ENCODE measurements at regions not wholly inside any gene's neighbourhood (a gene's known extent, or its start where the extent isn't known, plus 50 kb on each side); places are given as distances from the start of the nearest gene placed in this dataset.

DNA sequence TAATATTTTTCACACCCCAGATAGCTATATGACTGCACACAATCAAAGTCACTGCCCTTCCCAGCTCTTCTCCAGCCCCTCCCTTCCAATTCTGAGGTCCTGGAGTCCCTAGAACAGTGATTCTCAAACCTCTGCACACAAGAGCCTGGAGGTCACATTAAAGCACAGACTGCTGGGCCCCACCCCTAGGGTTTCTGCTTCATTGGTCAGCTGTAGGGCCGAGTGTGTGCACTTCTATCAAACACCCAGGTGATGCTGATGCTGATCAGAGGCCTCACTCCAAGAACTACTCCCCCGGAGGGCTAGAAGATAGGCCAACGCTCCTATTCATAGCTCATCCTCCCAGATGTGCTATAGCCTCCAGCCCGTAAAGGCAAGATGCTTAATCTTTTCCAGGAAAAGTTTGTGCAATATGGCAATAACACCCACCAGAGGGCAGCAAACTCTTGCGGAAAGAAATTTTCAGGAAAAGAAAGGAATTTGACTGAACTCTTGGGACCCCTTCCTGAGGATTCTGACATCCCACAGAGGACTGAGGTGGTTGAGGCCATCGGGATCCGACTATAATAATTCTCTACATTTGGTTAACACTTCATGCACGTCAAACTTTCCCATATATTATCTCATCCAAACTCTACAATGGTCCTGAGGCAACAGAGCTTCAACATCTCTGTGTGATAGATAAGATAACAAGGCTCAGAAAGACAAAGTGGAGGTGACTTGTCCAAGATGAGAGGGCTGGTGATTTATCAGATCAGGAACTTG lies 194.2 kb upstream of the PKDCC start:
- H3K27me3 ChIP-seq (ENCODE audit: control insufficient read depth, insufficient read depth, low read length): no peaks in the 10 kb centered on the region
- no peaks in the 10 kb centered on the region for H3K9me3 ChIP-seq (ENCODE audit: control insufficient read depth, low read depth, low read length)
- no peaks in the 10 kb centered on the region for H3K4me1 ChIP-seq (ENCODE audit: control insufficient read depth, insufficient read depth, low read length)
- no peak overlapping the region for H3K27ac ChIP-seq (ENCODE audit: low read length)
- peak in 1 of 2 donors; percentile 44 for DNase-seq
- H3K36me3 ChIP-seq (ENCODE audit: control insufficient read depth, insufficient read depth, low read length): no peaks in the 10 kb centered on the region
- no CpG with 5 or more reads among the region's 8 CpGs for WGBS (ENCODE audit: insufficient coverage, low lambda C conversion rate)
- H3K4me3 ChIP-seq (ENCODE audit: low read length): no peak overlapping the region

DNA sequence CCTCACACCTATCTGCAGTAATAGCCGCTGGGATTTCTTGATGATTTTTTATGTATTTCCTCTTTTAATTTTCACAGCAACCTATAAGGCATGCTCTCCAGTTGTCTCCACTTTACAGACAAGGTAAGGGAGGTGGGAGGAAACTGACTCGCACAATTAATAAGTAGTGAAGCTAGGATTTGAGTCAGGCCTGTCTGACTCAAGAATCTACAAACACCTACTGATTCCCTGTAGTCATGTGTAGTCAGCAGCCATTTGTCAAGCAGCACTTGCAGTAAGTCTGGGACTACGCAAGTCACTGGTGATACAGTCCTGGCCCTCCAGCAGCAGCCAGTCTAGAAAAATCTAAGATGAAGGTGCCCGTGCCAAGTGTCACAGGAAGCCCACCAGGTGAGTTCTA lies 193.6 kb upstream of the PKDCC start:
- no peaks in the 10 kb centered on the region for H3K9me3 ChIP-seq (ENCODE audit: control insufficient read depth, low read depth, low read length)
- H3K27ac ChIP-seq (ENCODE audit: low read length): no peak overlapping the region
- no peaks in the 10 kb centered on the region for H3K27me3 ChIP-seq (ENCODE audit: control insufficient read depth, insufficient read depth, low read length)
- no peak overlapping the region for H3K4me3 ChIP-seq (ENCODE audit: low read length)
- no peak for DNase-seq
- no peaks in the 10 kb centered on the region for H3K36me3 ChIP-seq (ENCODE audit: control insufficient read depth, insufficient read depth, low read length)
- no peaks in the 10 kb centered on the region for H3K4me1 ChIP-seq (ENCODE audit: control insufficient read depth, insufficient read depth, low read length)
- 67% methylated on average over 1 of the region's 4 CpGs for WGBS (ENCODE audit: insufficient coverage, low lambda C conversion rate)

DNA sequence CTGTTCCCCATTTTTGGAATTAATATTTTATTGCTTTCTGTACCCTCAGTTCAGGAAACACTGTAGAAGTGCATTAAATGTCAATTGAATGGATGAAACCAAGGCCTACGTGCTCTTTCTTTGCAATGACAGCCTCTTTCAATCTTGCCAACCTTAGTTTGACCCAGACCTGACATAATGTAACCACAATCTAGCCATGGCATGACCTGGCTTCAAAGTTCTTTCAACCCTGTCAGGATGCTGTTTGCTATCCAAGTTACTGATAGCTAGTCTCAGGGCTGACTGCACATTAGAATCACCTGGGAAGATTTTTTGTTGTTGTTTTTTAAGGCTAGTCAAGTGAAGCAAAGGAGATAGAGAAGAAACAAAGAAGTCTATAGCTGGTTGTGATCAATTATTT lies 190.9 kb upstream of the PKDCC start:
- 100% methylated on average over 1 of the region's 1 CpG for WGBS (ENCODE audit: insufficient coverage, low lambda C conversion rate)
- no peaks in the 10 kb centered on the region for H3K9me3 ChIP-seq (ENCODE audit: control insufficient read depth, low read depth, low read length)
- no peaks in the 10 kb centered on the region for H3K36me3 ChIP-seq (ENCODE audit: control insufficient read depth, insufficient read depth, low read length)
- H3K4me1 ChIP-seq (ENCODE audit: control insufficient read depth, insufficient read depth, low read length): peaks cover 3% of the 10 kb centered on the region
- H3K27me3 ChIP-seq (ENCODE audit: control insufficient read depth, insufficient read depth, low read length): no peaks in the 10 kb centered on the region
- H3K27ac ChIP-seq (ENCODE audit: low read length): no peak overlapping the region
- no peak for DNase-seq
- H3K4me3 ChIP-seq (ENCODE audit: low read length): no peak overlapping the region

DNA sequence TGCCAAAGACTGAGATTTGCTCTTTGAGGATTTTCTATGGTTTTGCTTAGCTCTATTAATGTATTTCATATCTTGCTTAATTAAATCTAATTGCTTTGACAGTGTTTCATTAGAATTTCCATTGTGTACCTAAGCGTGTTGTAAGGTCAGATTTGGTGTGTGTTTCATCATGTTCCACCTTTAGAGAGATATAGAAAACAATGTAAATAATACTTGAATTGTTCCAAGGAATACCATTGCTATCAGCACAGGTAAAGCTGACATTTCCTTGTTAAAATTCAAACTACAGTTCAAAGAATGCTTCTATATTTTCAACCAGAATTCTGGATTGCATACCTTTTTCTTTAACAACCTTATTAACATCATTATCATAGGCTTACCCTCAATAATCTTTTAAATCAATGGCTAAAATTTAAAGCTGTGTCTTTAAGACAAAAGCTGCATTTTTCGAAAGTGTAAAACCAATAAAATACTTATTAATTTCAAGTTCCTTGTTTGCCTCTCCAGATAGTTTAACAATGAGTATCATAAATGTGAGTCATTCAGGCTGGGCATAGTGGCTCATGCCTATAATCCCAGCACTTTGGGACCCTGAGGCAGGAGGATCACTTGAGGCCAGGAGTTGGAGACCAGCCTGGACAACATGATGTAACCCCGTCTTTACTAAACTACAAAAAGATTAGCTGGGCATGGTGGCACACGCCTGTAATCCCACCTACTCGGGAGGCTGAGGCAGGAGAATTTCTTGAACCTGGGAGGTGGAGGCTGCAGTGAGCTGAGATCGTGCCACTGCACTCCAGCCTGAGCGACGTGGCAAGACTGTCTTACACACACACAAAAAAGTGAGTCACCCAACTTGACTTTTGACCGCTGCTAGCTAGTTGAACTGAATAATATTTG lies 188.0 kb upstream of the PKDCC start:
- 21% methylated on average over 2 of the region's 9 CpGs for WGBS (ENCODE audit: insufficient coverage, low lambda C conversion rate)
- peak overlapping the region; percentile 39 for H3K27ac ChIP-seq (ENCODE audit: low read length)

DNA sequence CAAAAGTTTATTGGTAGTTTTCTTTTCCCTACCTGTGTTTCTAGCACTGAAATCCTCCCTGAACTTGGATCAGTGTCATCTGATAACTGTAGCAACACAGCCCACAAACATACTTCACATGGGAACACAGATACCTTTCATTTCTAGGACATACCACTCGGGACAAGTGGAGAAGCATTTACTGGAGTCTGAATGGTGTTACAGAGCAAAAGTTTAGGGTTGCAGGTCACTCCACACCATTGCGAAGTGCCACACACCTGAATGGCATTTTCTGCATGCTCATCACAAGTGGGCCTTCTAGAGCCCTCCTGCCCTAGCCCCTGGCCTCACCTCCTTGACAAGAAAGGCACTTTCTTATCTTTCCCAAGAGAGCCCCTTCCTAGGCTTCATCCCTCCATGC lies 184.8 kb upstream of the PKDCC start:
- Histone ChIP-seq H3K9me3 (ENCODE audit: control insufficient read depth, low read depth, low read length) (no peaks in the 10 kb centered on the region), H3K4me1 (ENCODE audit: control insufficient read depth, insufficient read depth, low read length) (peaks cover 3% of the 10 kb centered on the region), H3K27ac (ENCODE audit: low read length) (no peak overlapping the region), H3K27me3 (ENCODE audit: control insufficient read depth, insufficient read depth, low read length) (no peaks in the 10 kb centered on the region), H3K36me3 (ENCODE audit: control insufficient read depth, insufficient read depth, low read length) (no peaks in the 10 kb centered on the region), H3K4me3 (ENCODE audit: low read length) (no peak overlapping the region)
- no peak for DNase-seq
- no CpG with 5 or more reads among the region's 2 CpGs for WGBS (ENCODE audit: insufficient coverage, low lambda C conversion rate)

More for the DNA sequence above, 188.0 kb upstream of the PKDCC start:
- DNase-seq: peak; percentile 52 to 76
- H3K4me3 ChIP-seq (ENCODE audit: low read length): no peak overlapping the region
- no peaks in the 10 kb centered on the region for H3K27me3 ChIP-seq (ENCODE audit: control insufficient read depth, insufficient read depth, low read length)
- H3K4me1 ChIP-seq (ENCODE audit: control insufficient read depth, insufficient read depth, low read length): peaks cover 3% of the 10 kb centered on the region
- H3K36me3 ChIP-seq (ENCODE audit: control insufficient read depth, insufficient read depth, low read length): no peaks in the 10 kb centered on the region
- H3K9me3 ChIP-seq (ENCODE audit: control insufficient read depth, low read depth, low read length): no peaks in the 10 kb centered on the region

DNA sequence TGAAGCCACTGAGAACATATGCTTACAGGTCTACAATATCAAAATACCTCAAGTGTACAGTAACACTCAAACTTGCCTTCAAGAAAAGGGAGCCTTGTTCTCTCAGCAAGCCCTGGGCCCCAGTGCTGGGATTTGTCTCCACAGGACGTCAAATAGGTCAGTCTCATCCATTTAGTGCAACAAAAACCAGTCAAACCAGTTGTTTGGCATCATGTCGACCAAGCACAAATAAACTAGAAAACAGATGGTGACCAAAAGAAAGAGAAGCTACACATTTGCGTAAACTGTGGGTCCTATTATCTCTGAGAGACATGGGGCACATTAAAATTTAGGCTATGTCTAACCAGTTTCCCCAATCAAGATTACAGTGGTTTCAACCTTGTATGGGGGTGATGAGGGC lies 182.6 kb upstream of the PKDCC start:
- WGBS (ENCODE audit: insufficient coverage, low lambda C conversion rate): 57% methylated on average over 1 of the region's 3 CpGs
- Histone ChIP-seq H3K9me3 (ENCODE audit: control insufficient read depth, low read depth, low read length) (no peaks in the 10 kb centered on the region), H3K4me3 (ENCODE audit: low read length) (no peak overlapping the region), H3K36me3 (ENCODE audit: control insufficient read depth, insufficient read depth, low read length) (no peaks in the 10 kb centered on the region), H3K4me1 (ENCODE audit: control insufficient read depth, insufficient read depth, low read length) (peaks cover 5% of the 10 kb centered on the region), H3K27me3 (ENCODE audit: control insufficient read depth, insufficient read depth, low read length) (no peaks in the 10 kb centered on the region), H3K27ac (ENCODE audit: low read length) (no peak overlapping the region)
- DNase-seq: no peak

DNA sequence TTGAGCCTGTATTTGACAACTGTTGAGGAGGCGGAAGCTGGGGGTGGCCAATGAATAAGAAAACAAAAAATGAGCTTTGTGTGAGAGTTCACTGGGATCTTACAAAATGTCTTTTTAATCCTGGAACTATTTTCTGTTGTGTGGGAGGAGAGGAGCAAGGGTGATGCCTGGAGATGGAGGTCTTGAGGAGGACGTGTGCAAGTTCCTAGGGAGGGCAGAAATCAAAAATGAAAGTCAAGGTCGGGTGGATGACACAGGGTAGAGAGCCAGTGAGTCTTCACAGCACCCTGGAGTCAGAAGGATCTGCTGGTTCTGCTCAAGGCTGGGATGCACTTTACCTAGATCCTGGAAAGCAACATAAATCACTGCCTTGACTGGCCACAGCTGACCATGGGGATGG lies 180.3 kb upstream of the PKDCC start:
- Histone ChIP-seq H3K27ac (ENCODE audit: low read length) (no peak overlapping the region), H3K4me3 (ENCODE audit: low read length) (no peak overlapping the region), H3K36me3 (ENCODE audit: control insufficient read depth, insufficient read depth, low read length) (no peaks in the 10 kb centered on the region), H3K27me3 (ENCODE audit: control insufficient read depth, insufficient read depth, low read length) (no peaks in the 10 kb centered on the region), H3K4me1 (ENCODE audit: control insufficient read depth, insufficient read depth, low read length) (peaks cover 6% of the 10 kb centered on the region), H3K9me3 (ENCODE audit: control insufficient read depth, low read depth, low read length) (no peaks in the 10 kb centered on the region)
- WGBS (ENCODE audit: insufficient coverage, low lambda C conversion rate): 57% methylated on average over 1 of the region's 3 CpGs
- no peak for DNase-seq

DNA sequence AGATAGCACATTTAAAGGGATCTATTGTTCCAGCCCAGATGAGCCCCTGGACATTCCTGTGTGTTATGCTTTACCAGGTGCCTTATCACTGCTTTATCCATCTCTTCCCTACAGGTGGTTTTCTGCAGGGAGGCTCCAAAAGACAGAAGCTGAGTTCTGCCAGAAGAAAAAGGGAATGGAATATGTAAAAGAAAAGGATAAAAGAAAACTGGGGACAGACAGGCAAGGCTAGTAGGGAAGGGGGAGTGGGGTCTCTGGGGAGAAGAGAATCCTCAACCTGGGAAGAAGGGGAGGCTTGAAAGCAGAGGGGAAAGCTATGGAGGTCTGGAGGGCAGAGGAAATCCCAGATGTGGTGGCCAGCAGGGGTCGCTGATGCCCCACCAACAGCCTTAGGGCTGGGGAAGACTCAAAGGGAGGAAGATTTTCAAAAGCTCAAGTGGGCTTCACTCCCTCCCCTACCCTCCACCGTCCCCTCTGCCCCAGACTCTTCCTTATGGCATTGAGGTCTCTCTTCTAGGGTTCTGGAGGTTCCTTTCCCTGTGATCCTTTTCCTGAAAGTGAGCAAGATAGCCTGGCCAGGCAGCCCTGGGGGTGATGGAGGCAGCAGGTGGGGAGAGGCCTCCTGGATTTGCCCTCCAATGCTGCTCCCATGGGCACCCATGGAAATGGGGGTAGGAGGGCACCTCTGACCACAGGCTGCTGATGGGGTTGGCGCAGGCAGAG lies 178.1 kb upstream of the PKDCC start:
- Histone ChIP-seq H3K4me1 (ENCODE audit: control insufficient read depth, insufficient read depth, low read length) (peaks cover 10% of the 10 kb centered on the region), H3K4me3 (ENCODE audit: low read length) (no peak overlapping the region), H3K36me3 (ENCODE audit: control insufficient read depth, insufficient read depth, low read length) (no peaks in the 10 kb centered on the region), H3K9me3 (ENCODE audit: control insufficient read depth, low read depth, low read length) (no peaks in the 10 kb centered on the region), H3K27ac (ENCODE audit: low read length) (no peak overlapping the region), H3K27me3 (ENCODE audit: control insufficient read depth, insufficient read depth, low read length) (no peaks in the 10 kb centered on the region)
- no CpG with 5 or more reads among the region's 3 CpGs for WGBS (ENCODE audit: insufficient coverage, low lambda C conversion rate)
- DNase-seq: peak; percentile 66 to 69

DNA sequence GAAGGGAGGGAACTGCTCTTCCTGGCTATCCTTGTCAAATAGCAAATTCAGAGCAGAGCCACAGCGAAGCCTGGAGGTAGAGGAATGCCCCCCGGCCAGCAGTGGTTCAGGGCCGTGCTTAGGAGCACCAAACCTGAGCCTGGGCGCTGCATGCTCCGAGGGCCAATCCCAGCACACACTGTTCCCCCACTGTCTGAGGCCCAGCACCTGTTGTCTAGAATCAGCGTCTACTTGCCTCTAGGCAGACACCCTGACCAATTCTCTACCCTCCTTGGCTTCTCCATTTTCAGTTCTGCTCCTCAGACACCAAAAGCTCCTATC lies 177.6 kb upstream of the PKDCC start:
- no peak overlapping the region for H3K27ac ChIP-seq (ENCODE audit: low read length)
- no peaks in the 10 kb centered on the region for H3K9me3 ChIP-seq (ENCODE audit: control insufficient read depth, low read depth, low read length)
- H3K4me1 ChIP-seq (ENCODE audit: control insufficient read depth, insufficient read depth, low read length): peaks cover 10% of the 10 kb centered on the region
- no peaks in the 10 kb centered on the region for H3K36me3 ChIP-seq (ENCODE audit: control insufficient read depth, insufficient read depth, low read length)
- WGBS (ENCODE audit: insufficient coverage, low lambda C conversion rate): no CpG with 5 or more reads among the region's 6 CpGs
- DNase-seq: no peak
- no peak overlapping the region for H3K4me3 ChIP-seq (ENCODE audit: low read length)
- no peaks in the 10 kb centered on the region for H3K27me3 ChIP-seq (ENCODE audit: control insufficient read depth, insufficient read depth, low read length)

DNA sequence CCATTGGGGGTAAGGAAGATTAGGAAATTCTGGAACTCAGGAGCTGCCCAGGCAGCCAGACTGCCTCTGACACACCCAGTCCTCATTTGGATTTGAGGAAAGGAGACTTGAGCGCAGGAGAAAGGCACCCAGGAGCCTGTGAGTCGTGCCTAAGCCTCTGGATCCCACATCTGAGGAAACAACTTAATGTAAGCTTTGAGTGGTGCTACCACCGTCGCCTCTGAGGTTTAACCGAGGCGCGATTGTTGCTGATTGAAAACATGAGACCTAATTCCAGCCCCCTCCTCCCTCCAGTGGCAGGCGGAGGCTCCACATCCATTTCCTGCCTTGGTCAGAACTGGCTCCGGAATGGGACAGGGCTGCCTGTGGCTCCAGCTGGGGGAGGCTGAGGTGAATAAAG lies 176.7 kb upstream of the PKDCC start:
- WGBS (ENCODE audit: insufficient coverage, low lambda C conversion rate): no CpG with 5 or more reads among the region's 9 CpGs
- H3K36me3 ChIP-seq (ENCODE audit: control insufficient read depth, insufficient read depth, low read length): no peaks in the 10 kb centered on the region
- peaks cover 10% of the 10 kb centered on the region for H3K4me1 ChIP-seq (ENCODE audit: control insufficient read depth, insufficient read depth, low read length)
- no peaks in the 10 kb centered on the region for H3K27me3 ChIP-seq (ENCODE audit: control insufficient read depth, insufficient read depth, low read length)
- no peak overlapping the region for H3K4me3 ChIP-seq (ENCODE audit: low read length)
- H3K27ac ChIP-seq (ENCODE audit: low read length): no peak overlapping the region
- H3K9me3 ChIP-seq (ENCODE audit: control insufficient read depth, low read depth, low read length): no peaks in the 10 kb centered on the region
- no peak for DNase-seq
